Psoas muscle (tissue), 7 donors: ENCODE measurements at regions not wholly inside any gene's neighbourhood (a gene's known extent, or its start where the extent isn't known, plus 50 kb on each side); places are given as distances from the start of the nearest gene placed in this dataset.

ENCODE experiments used
- ATAC-seq, 4 donors: fragments of 200-7000 bp; cut with Tn5 transposase; one replicate each; pipeline ENCODE4 v1.9.1; 2020; ENCODE audit warnings: moderate library complexity in 3 of 4, mild to moderate bottlenecking in 2 of 4
- DNase-seq, 2 donors: peaks; one replicate each; pipeline ENCODE4 v3.0.0-alpha.2; 2020
- H3K27ac ChIP-seq: fragments of 200-600 bp; one replicate; pipeline ENCODE4 v1.8.0; 2022
- H3K27me3 ChIP-seq, 3 donors: fragments of 200-600 bp in 1 of 3; one replicate each; pipeline versions ENCODE4 v1.6.1 to v1.8.0; 2013 to 2022; ENCODE audit warnings: low read length in 2 of 3, mild to moderate bottlenecking in 2 of 3, moderate library complexity in 1 of 3; ENCODE audit not compliant: insufficient read depth in 3 of 3
- H3K36me3 ChIP-seq, 2 donors: fragments of 200-600 bp in 1 of 2; one replicate each; pipeline versions ENCODE4 v1.6.1 to v1.8.0; 2013 to 2022; ENCODE audit warnings: low read depth in 1 of 2, mild to moderate bottlenecking in 1 of 2, moderate library complexity in 1 of 2; ENCODE audit not compliant: insufficient read depth in 1 of 2
- H3K4me1 ChIP-seq: fragments of 200-600 bp; one replicate; pipeline ENCODE4 v1.8.0; 2022
- H3K4me3 ChIP-seq: fragments of 200-600 bp; one replicate; pipeline ENCODE4 v1.8.0; 2022; ENCODE audit warnings: mild to moderate bottlenecking
- H3K9me3 ChIP-seq: fragments of 200-600 bp; one replicate; pipeline ENCODE4 v1.8.0; 2022
- WGBS, 3 donors: extraction: QIAGEN DNeasy Blood & Tissue Kit; methylation state at CpG; one replicate each; pipeline versions ENCODE4 v1.1.6 to v1.1.7; 2013; 5-methylcytosine and 5-hydroxymethylcytosine counted together
- intact Hi-C, 2 donors: fragments of 100-400 bp; cut with DNase I; formaldehyde crosslinking; loops; one replicate each; pipeline versions ENCODE4 v1.11.0 to v1.14.2; 2022
- TF ChIP-seq, protein P1 (sequence below): fragments of 200-600 bp; IDR thresholded peaks from one replicate; pipeline ENCODE4 v1.8.0; 2022; ENCODE audit warnings: antibody characterized with exemption
- donor health status: healthy with polysubstance abuse.
- donor health status: DM: no; HTN: no; CAD: no; lungs with moderate emphysema.
- donor health status: Bipolar disorder and iron deficiency.
- donor health status: healthy.
- donor health status: DM: yes; HTN: yes; CAD: no.
- donor health status: DM: no; HTN: no; CAD: no.
- donor health status: DM: yes; HTN: yes; CAD: no.

DNA sequence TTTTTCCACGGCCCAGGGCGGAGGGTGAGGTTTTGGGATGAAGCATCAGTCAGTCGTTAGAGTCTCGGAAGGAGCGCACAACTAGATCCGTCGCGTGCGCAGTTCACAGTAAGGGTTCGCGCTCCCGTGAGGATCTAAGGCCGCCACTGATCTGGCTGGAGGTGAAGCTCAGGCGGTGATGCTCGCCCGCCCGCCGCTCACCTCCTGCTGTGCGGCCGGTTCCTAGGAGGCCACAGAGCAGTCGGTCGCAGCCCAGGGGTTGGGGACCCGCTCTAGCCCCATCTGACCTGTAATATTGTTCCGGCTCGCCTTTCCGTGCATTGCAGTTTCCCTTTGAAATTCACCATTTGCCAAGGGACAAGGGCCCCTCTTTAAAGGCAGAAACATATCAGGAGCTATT lies 244.7 kb downstream of the TFAP2C start:
- no peak overlapping the region for H3K4me3 ChIP-seq
- no peaks in the 10 kb centered on the region for H3K9me3 ChIP-seq
- H3K36me3 ChIP-seq = no peaks in the 10 kb centered on the region
- TF ChIP-seq, protein P1, sequence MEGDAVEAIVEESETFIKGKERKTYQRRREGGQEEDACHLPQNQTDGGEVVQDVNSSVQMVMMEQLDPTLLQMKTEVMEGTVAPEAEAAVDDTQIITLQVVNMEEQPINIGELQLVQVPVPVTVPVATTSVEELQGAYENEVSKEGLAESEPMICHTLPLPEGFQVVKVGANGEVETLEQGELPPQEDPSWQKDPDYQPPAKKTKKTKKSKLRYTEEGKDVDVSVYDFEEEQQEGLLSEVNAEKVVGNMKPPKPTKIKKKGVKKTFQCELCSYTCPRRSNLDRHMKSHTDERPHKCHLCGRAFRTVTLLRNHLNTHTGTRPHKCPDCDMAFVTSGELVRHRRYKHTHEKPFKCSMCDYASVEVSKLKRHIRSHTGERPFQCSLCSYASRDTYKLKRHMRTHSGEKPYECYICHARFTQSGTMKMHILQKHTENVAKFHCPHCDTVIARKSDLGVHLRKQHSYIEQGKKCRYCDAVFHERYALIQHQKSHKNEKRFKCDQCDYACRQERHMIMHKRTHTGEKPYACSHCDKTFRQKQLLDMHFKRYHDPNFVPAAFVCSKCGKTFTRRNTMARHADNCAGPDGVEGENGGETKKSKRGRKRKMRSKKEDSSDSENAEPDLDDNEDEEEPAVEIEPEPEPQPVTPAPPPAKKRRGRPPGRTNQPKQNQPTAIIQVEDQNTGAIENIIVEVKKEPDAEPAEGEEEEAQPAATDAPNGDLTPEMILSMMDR = no peak
- ATAC-seq (no peak), DNase-seq (no peak)
- peaks cover 0 to 2% (median 0%) of the 10 kb centered on the region in 3 donors for H3K27me3 ChIP-seq
- no peak overlapping the region for H3K27ac ChIP-seq
- H3K4me1 ChIP-seq = no peaks in the 10 kb centered on the region
- intact Hi-C loops = loop anchor here in 1 of 2 donors (10.0 kb wide), 1 partner anchor 61 kb away; no protein-coding TSS in a partner anchor
- 88 to 92% (median 88%) methylated on average over 26 of the region's 26 CpGs for WGBS, 3 donors

DNA sequence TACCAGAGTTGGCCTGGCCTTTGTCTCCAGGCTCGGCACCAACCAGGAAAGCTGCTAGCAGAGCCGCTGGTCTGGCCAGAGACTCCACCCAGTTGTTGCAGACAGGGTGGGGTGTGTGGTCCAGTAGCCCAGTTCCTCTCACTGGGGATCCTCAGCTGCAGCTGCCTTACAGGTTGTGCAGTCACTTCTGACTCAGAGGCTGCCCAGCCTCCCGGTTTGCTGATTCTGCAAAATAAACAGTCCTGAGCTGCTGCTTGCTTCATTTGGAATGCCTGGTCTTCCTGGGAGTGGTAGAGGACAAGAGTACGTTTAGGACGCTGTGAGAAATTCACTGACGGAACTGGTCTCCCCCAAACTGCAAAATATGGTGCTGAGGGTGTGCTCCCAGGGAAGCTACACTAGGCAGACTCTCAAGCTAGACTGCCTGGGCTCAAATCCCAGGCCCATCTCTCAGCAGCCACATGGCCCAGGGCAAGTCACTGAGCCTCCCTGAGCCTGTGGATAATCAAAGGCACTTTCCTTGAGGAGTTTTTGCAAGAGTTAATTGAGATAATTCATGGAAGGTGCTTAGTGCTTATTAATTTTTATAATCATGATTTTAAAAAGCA lies 246.1 kb downstream of the TFAP2C start:
- WGBS, 3 donors = 30 to 41% (median 34%) methylated on average over 6 of the region's 6 CpGs
- ATAC-seq = no peak
- TF ChIP-seq, protein P1 = no peak

DNA sequence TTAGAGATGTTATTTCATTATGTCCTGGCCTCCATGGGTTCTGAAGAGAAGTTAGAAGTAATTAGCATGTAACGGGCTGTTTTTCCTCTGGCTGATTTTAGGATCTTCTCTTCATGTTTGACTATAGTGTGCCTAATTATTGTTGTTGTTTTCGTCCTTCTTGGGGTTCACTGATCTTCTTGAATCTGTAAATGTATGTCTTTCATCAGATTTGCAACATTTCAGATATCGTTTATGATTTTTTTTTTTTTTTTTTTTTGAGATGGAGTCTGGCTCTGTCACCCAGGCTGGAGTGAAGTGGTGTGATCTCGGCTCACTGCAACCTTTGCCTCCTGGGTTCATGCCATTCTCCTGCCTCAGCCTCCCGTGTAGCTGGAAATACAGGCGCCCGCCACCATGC lies 246.7 kb downstream of the TFAP2C start:
- WGBS, 3 donors = 85 to 89% (median 87%) methylated on average over 7 of the region's 7 CpGs
- Histone ChIP-seq H3K27me3 (no peaks in the 10 kb centered on the region), H3K27ac (no peak overlapping the region), H3K4me3 (no peak overlapping the region), H3K9me3 (no peaks in the 10 kb centered on the region), H3K36me3 (no peaks in the 10 kb centered on the region), H3K4me1 (no peaks in the 10 kb centered on the region)
- DNase-seq (no peak), ATAC-seq (no peak)
- intact Hi-C loops = loop anchor here in 1 of 2 donors (10.0 kb wide), 1 partner anchor 59 kb away; no protein-coding TSS in a partner anchor
- TF ChIP-seq, protein P1 = no peak

More for the DNA sequence above, 246.1 kb downstream of the TFAP2C start:
- DNase-seq = no peak
- Histone ChIP-seq H3K27ac (no peak overlapping the region), H3K4me1 (no peaks in the 10 kb centered on the region), H3K9me3 (no peaks in the 10 kb centered on the region), H3K27me3 (no peaks in the 10 kb centered on the region), H3K4me3 (no peak overlapping the region), H3K36me3 (no peaks in the 10 kb centered on the region)
- intact Hi-C loops = loop anchor here in 1 of 2 donors (10.0 kb wide), 1 partner anchor 60 kb away; no protein-coding TSS in a partner anchor

DNA sequence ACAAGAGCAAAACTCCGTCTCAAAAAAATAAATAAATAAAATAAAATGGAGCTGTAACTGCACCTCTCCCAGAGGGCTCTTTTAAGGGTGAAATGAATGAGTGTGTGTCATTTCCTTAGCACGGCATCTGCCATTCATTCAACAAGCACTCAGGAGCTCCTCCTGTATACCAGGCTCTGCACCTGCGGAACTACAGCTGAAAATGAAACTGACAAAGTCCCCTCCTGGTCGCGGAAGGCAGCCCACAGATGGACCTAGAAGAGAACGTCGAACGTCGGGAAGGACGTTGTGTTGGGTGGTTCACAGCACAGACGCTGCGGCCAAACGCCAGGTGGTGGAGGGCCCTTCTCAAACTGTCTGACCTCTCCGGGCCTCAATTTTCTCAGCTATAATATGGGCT lies 256.4 kb downstream of the TFAP2C start:
- Histone ChIP-seq H3K36me3 (no peaks in the 10 kb centered on the region), H3K27me3 (no peaks in the 10 kb centered on the region), H3K9me3 (no peaks in the 10 kb centered on the region), H3K4me3 (no peak overlapping the region), H3K27ac (no peak overlapping the region), H3K4me1 (no peaks in the 10 kb centered on the region)
- 77 to 83% (median 78%) methylated on average over 14 of the region's 14 CpGs for WGBS, 3 donors
- TF ChIP-seq, protein P1 = no peak
- intact Hi-C loops = no loop called here
- ATAC-seq = no peak
- DNase-seq = no peak

DNA sequence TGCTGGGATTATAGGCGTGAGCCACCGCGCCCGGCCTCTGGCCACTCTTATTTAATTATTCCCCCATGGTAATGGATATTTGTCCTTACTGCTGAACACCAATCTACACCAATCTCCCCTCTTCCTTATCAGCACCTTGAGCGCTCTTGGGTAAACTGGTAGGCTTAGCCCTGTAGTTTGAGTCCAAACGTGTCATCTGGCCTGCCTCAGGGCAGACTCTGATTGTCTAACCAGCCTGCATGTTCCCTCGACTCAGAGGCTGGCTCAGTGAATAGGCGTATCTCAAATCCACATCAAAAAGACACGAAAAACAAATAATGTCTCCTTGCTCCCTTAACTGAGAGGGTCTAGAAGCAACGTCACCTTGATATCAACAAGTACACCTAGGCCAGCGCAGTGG lies 260.9 kb downstream of the TFAP2C start:
- DNase-seq (no peak), ATAC-seq (no peak)
- Histone ChIP-seq H3K4me3 (no peak overlapping the region), H3K4me1 (no peaks in the 10 kb centered on the region), H3K9me3 (no peaks in the 10 kb centered on the region), H3K27ac (no peak overlapping the region), H3K36me3 (no peaks in the 10 kb centered on the region), H3K27me3 (no peaks in the 10 kb centered on the region)
- TF ChIP-seq, protein P1 = no peak
- 76 to 82% (median 76%) methylated on average over 11 of the region's 11 CpGs for WGBS, 3 donors
- intact Hi-C loops = no loop called here
